ENCODE measurements at regions not wholly inside any gene's neighbourhood (a gene's known extent, or its start where the extent isn't known, plus 50 kb on each side); places are given as distances from the start of the nearest gene placed in this dataset.

GRCh38 chr13:90806892-90807291 is 540.6 kb upstream of the MIR17HG start (continued):
- no peak for TF ChIP-seq ATF3 (IDR thresholded peaks at IDR 0.05)
- no peak for TF ChIP-seq CTCF (IDR thresholded peaks at IDR 0.05 in 2 of 3, conservative IDR thresholded peaks at IDR 0.05 in 1 of 3; ENCODE audit: borderline replicate concordance in 1 of 3, insufficient read depth in 1 of 3, low read depth in 2 of 3, low read length in 2 of 3)

- Histone ChIP-seq H3K27me3 (ENCODE audit: insufficient read depth, low read length) (no peaks in the 10 kb centered on the region), H3K79me2 (ENCODE audit: insufficient read depth, low read length) (no peaks in the 10 kb centered on the region), H3K27ac (ENCODE audit: low read depth, low read length) (no peak overlapping the region), H3K4me3 (replicated peaks in 1 of 2; ENCODE audit: low read depth in 1 of 2, low read length in 2 of 2) (no peak overlapping the region), H3K36me3 (ENCODE audit: control insufficient read depth in 1 of 2, insufficient read depth in 2 of 2, low read length in 2 of 2) (no peaks in the 10 kb centered on the region), H3K4me2 (ENCODE audit: low read length) (no peak overlapping the region), H3K9ac (ENCODE audit: low read length) (no peak overlapping the region), H3K9me3 (ENCODE audit: control insufficient read depth in 1 of 2, insufficient read depth in 1 of 2, low read depth in 1 of 2, low read length in 2 of 2) (peaks cover 0 to 4% of the 10 kb centered on the region in 2 experiments; a peak in 1 of 4 replicates), H3K9me2 (ENCODE audit: insufficient read depth) (no peaks in the 10 kb centered on the region), H3K4me1 (ENCODE audit: control insufficient read depth in 1 of 2, insufficient read depth in 2 of 2, low read length in 2 of 2) (no peaks in the 10 kb centered on the region), H2AFZ (ENCODE audit: low read depth, low read length, poor library complexity, severe bottlenecking) (no peak overlapping the region), H4K20me1 (ENCODE audit: insufficient read depth) (no peaks in the 10 kb centered on the region)
- BruUV-seq (replicated peaks): no TSS peak
- no peak for DNase-seq (ENCODE audit: low read depth, low spot score)
- intact Hi-C loops (cut with micrococcal nuclease): no loop called here
- no peak for ATAC-seq
- RAD21 ChIA-PET (ENCODE audit: low non-redundant PET in 1 of 2, low total read pairs in 2 of 2, uncharacterized antibody in 2 of 2, unreplicated experiment in 2 of 2): no interaction called here
- CTCF ChIA-PET: no interaction called here
- POLR2A ChIA-PET: no interaction called here
- TF ChIP-seq ZFX (IDR thresholded peaks at IDR 0.05): no peak
- no peak for TF ChIP-seq CEBPB (IDR thresholded peaks at IDR 0.05; ENCODE audit: low read depth)
- no peak for TF ChIP-seq JUND (IDR thresholded peaks at IDR 0.05)
- no peak for TF ChIP-seq ATF3 (IDR thresholded peaks at IDR 0.05)
- no peak for TF ChIP-seq RAD21 (IDR thresholded peaks at IDR 0.05; ENCODE audit: low read depth)
- TF ChIP-seq SRF (IDR thresholded peaks at IDR 0.05; ENCODE audit: low read depth): no peak
- no peak for TF ChIP-seq POLR2A (IDR thresholded peaks at IDR 0.05; ENCODE audit: borderline replicate concordance, extremely low read depth, insufficient read depth, insufficient read length)
- no peak for TF ChIP-seq CBX3 (IDR thresholded peaks at IDR 0.05; ENCODE audit: low read depth)
- TF ChIP-seq ZNF274 (IDR thresholded peaks at IDR 0.05; ENCODE audit: low read depth, low read length): no peak
- no peak for TF ChIP-seq CTCF (IDR thresholded peaks at IDR 0.05 in 2 of 3, conservative IDR thresholded peaks at IDR 0.05 in 1 of 3; ENCODE audit: borderline replicate concordance in 1 of 3, insufficient read depth in 1 of 3, low read depth in 2 of 3, low read length in 2 of 3)
- no peak for TF ChIP-seq YY1 (IDR thresholded peaks at IDR 0.05; ENCODE audit: extremely low read depth, insufficient replicate concordance, low read depth, low read length)
- no peak for TF ChIP-seq SP1 (IDR thresholded peaks at IDR 0.05; ENCODE audit: low read depth)
- TF ChIP-seq ZBTB33 (IDR thresholded peaks at IDR 0.05; ENCODE audit: extremely low read depth, insufficient replicate concordance, low read length): no peak
- no peak for TF ChIP-seq EZH2phosphoT487 (IDR thresholded peaks at IDR 0.05; ENCODE audit: borderline replicate concordance)
- no peak for TF ChIP-seq REST (IDR thresholded peaks at IDR 0.05; ENCODE audit: low read depth)
Observed at GRCh38 chr13:90808838-90809237, 538.6 kb upstream of the MIR17HG start.

Measured in HCT116 (cell line).